Transverse colon (tissue), 4 donors: ENCODE measurements at regions not wholly inside any gene's neighbourhood (a gene's known extent, or its start where the extent isn't known, plus 50 kb on each side); places are given as distances from the start of the nearest gene placed in this dataset.

Source experiments
- CTCF ChIP-seq, 5 experiments: fragments of 200-600 bp in 3 of 5; fragments of 450-650 bp in 2 of 5; sonication (generic) in 3 of 5; IDR thresholded peaks; 1 replicate in 2 of 5; 2 replicates in 3 of 5; pipeline ENCODE4 v1.5.1; 2016 to 2017; ENCODE audit warnings: antibody characterized with exemption in 5 of 5, inconsistent platforms in 3 of 5, mild to moderate bottlenecking in 2 of 5, moderate library complexity in 1 of 5
- EP300 ChIP-seq: sonication (generic); formaldehyde crosslinking; IDR thresholded peaks from one replicate; pipeline ENCODE4 v1.6.1; 2017; ENCODE audit warnings: antibody characterized with exemption, low read depth
- POLR2A ChIP-seq: fragments of 450-650 bp; IDR thresholded peaks from one replicate; pipeline ENCODE4 v1.6.1; 2016; ENCODE audit warnings: antibody characterized with exemption, mild to moderate bottlenecking, moderate library complexity
- POLR2AphosphoS5 ChIP-seq, 3 donors: sonication (generic); formaldehyde crosslinking; IDR thresholded peaks; one replicate each; pipeline ENCODE4 v1.6.1; 2016; ENCODE audit warnings: antibody characterized with exemption in 3 of 3

- TF ChIP-seq CTCF (IDR thresholded peaks at IDR 0.05) (no peak), POLR2AphosphoS5 (IDR thresholded peaks at IDR 0.05) (no peak), POLR2A (no peak), EP300 (no peak)
Observed at GRCh38 chr6:951399-952181, 258.7 kb upstream of the EXOC2 start.
